ENCODE measurements at regions not wholly inside any gene's neighbourhood (a gene's known extent, or its start where the extent isn't known, plus 50 kb on each side); places are given as distances from the start of the nearest gene placed in this dataset.
A peak's percentile ranks its signal among the peaks of the same experiment; 100 is the strongest.

DNA sequence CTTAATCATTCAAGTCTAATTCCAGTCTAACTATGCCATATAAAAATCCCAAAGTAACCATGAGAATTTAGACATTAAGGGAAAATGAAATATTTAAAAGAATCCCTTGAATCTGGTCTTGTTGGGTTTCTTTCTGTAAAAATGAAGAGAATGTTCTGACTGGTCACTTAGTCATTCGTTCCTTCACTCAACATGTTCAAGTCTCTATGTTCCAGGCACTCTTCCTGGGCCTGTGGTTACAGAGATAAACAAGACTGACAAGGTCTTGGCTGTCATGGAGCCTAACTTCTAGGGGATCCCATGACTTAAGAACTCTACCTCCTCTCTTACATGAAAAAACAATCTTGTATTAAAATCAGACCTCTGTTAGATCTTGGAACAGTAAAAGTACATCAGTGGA is 638.6 kb upstream of the TBL1XR1 start:
- ChIA-PET POLR2A (no interaction called here), CTCF (no interaction called here)
- no peaks in the 10 kb centered on the region for H3K36me3 Mint-ChIP-seq (ENCODE audit: insufficient read depth, unreplicated experiment)
- no peak for DNase-seq
- intact Hi-C loops (cut with micrococcal nuclease; ENCODE audit: unreplicated experiment) = loop anchor here (2.0 kb wide), 1 partner anchor 17 kb away; no protein-coding TSS in a partner anchor
- Histone ChIP-seq H3K4me1 (no peaks in the 10 kb centered on the region; the same call in 1 of the 2 replicates), H3K36me3 (ENCODE audit: control insufficient read depth, insufficient read depth, low read length) (no peaks in the 10 kb centered on the region), H3K27me3 (replicated peaks; ENCODE audit: control insufficient read depth, insufficient read depth, low read length) (no peaks in the 10 kb centered on the region), H3K9me3 (no peaks in the 10 kb centered on the region), H3K4me3 (ENCODE audit: low read depth, low read length) (no peak overlapping the region)
- H3K9me3 Mint-ChIP-seq (ENCODE audit: unreplicated experiment) = peaks cover 9% of the 10 kb centered on the region
- no peaks in the 10 kb centered on the region for H3K27me3 Mint-ChIP-seq (ENCODE audit: insufficient read depth, unreplicated experiment)
- BruUV-seq (replicated peaks) = no TSS peak
- TF ChIP-seq, protein P1, sequence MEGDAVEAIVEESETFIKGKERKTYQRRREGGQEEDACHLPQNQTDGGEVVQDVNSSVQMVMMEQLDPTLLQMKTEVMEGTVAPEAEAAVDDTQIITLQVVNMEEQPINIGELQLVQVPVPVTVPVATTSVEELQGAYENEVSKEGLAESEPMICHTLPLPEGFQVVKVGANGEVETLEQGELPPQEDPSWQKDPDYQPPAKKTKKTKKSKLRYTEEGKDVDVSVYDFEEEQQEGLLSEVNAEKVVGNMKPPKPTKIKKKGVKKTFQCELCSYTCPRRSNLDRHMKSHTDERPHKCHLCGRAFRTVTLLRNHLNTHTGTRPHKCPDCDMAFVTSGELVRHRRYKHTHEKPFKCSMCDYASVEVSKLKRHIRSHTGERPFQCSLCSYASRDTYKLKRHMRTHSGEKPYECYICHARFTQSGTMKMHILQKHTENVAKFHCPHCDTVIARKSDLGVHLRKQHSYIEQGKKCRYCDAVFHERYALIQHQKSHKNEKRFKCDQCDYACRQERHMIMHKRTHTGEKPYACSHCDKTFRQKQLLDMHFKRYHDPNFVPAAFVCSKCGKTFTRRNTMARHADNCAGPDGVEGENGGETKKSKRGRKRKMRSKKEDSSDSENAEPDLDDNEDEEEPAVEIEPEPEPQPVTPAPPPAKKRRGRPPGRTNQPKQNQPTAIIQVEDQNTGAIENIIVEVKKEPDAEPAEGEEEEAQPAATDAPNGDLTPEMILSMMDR (IDR thresholded peaks at IDR 0.05; ENCODE audit: insufficient read depth in 1 of 2, low read depth in 1 of 2, low read length in 1 of 2, severe bottlenecking in 1 of 2, unreplicated experiment in 1 of 2) = no peak
- peaks cover 35% of the 10 kb centered on the region for H3K4me1 Mint-ChIP-seq (ENCODE audit: low read depth, unreplicated experiment)
- H3K27ac Mint-ChIP-seq (ENCODE audit: unreplicated experiment) = no peak overlapping the region
- H3K4me3 Mint-ChIP-seq (ENCODE audit: unreplicated experiment) = no peak overlapping the region

DNA sequence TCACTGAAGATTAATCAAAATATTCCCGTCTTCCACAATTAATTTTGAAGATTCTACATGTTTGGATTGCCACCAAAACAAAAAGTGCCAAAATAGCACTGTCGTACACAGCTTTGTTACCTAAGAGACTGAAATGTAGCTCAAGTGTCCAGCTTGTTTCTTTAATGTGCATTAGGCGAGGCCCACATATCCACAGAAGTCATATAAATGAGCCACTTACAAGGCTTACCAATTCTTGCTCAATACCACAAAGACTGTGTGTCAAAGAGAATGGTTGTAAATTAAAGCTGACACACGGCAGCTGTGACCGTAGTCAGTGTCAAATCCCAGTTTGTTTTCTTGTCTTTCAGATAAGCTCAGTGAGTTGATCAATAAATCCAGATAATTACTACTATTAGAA is 639.4 kb upstream of the TBL1XR1 start:
- Histone ChIP-seq H3K4me1 (no peaks in the 10 kb centered on the region; the same call in 1 of the 2 replicates), H3K4me3 (ENCODE audit: low read depth, low read length) (no peak overlapping the region), H3K36me3 (ENCODE audit: control insufficient read depth, insufficient read depth, low read length) (no peaks in the 10 kb centered on the region), H3K9me3 (no peaks in the 10 kb centered on the region), H3K27me3 (replicated peaks; ENCODE audit: control insufficient read depth, insufficient read depth, low read length) (no peaks in the 10 kb centered on the region)
- Mint-ChIP-seq H3K36me3 (ENCODE audit: insufficient read depth, unreplicated experiment) (no peaks in the 10 kb centered on the region), H3K4me3 (ENCODE audit: unreplicated experiment) (no peak overlapping the region), H3K4me1 (ENCODE audit: low read depth, unreplicated experiment) (peaks cover 28% of the 10 kb centered on the region), H3K27me3 (ENCODE audit: insufficient read depth, unreplicated experiment) (no peaks in the 10 kb centered on the region), H3K27ac (ENCODE audit: unreplicated experiment) (no peak overlapping the region), H3K9me3 (ENCODE audit: unreplicated experiment) (peaks cover 9% of the 10 kb centered on the region)
- BruUV-seq (replicated peaks) = no TSS peak
- intact Hi-C loops (cut with micrococcal nuclease; ENCODE audit: unreplicated experiment) = loop anchor here (2.0 kb wide), 1 partner anchor 16 kb away; no protein-coding TSS in a partner anchor
- ChIA-PET POLR2A (no interaction called here), CTCF (no interaction called here)
- TF ChIP-seq, protein P1 (IDR thresholded peaks at IDR 0.05; ENCODE audit: insufficient read depth in 1 of 2, low read depth in 1 of 2, low read length in 1 of 2, severe bottlenecking in 1 of 2, unreplicated experiment in 1 of 2) = no peak
- DNase-seq = peak in 1 of 2 experiments; percentile 11

DNA sequence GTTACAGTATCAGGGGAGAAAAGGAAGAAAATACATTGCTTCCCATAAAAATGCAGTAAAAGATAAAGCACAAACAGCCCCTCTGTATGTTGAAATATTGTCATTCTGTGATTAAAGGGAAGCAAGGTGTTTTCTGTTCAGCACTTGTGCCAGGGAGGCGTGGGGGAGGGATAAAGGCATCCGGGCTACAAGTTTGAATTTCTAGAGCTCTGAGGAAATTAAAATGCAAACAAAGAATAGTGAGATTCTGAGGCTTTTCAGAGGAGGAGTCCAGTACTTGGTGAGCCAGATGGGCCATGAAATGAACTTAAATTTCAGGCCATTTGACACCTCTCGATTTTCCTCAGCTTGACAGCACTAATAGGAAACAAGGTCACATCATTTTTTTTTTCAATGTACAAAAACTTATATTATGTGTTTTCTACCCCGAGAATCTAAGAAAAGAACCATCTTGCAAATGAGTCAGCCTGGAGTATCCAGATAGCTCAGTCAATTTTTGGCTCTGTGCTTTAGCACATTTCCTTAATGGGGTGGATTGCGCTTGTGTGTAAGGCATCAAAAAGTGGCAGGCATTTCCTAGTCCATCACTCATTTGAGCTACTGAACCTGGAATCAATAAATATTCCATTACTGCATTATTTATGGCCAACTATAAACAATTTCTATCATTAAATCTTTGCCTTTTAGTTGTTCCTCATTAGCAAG is 640.8 kb upstream of the TBL1XR1 start:
- no peak for DNase-seq
- Histone ChIP-seq H3K4me1 (no peaks in the 10 kb centered on the region), H3K36me3 (ENCODE audit: control insufficient read depth, insufficient read depth, low read length) (no peaks in the 10 kb centered on the region), H3K27me3 (replicated peaks; ENCODE audit: control insufficient read depth, insufficient read depth, low read length) (no peaks in the 10 kb centered on the region), H3K4me3 (ENCODE audit: low read depth, low read length) (no peak overlapping the region), H3K9me3 (no peaks in the 10 kb centered on the region)
- ChIA-PET CTCF (no interaction called here), POLR2A (no interaction called here)
- no TSS peak for BruUV-seq (replicated peaks)
- intact Hi-C loops (cut with micrococcal nuclease; ENCODE audit: unreplicated experiment) = loop anchor here (2.0 kb wide), 1 partner anchor 15 kb away; no protein-coding TSS in a partner anchor
- peaks cover 9% of the 10 kb centered on the region for H3K9me3 Mint-ChIP-seq (ENCODE audit: unreplicated experiment)
- peaks cover 24% of the 10 kb centered on the region for H3K4me1 Mint-ChIP-seq (ENCODE audit: low read depth, unreplicated experiment)
- H3K4me3 Mint-ChIP-seq (ENCODE audit: unreplicated experiment) = no peak overlapping the region
- no peaks in the 10 kb centered on the region for H3K27me3 Mint-ChIP-seq (ENCODE audit: insufficient read depth, unreplicated experiment)
- TF ChIP-seq, protein P1 (IDR thresholded peaks at IDR 0.05; ENCODE audit: insufficient read depth in 1 of 2, low read depth in 1 of 2, low read length in 1 of 2, severe bottlenecking in 1 of 2, unreplicated experiment in 1 of 2) = no peak
- no peaks in the 10 kb centered on the region for H3K36me3 Mint-ChIP-seq (ENCODE audit: insufficient read depth, unreplicated experiment)
- H3K27ac Mint-ChIP-seq (ENCODE audit: unreplicated experiment) = no peak overlapping the region

Data from Caco-2 (cell line).